A673 (cell line): ENCODE measurements at regions not wholly inside any gene's neighbourhood (a gene's known extent, or its start where the extent isn't known, plus 50 kb on each side); places are given as distances from the start of the nearest gene placed in this dataset.

ENCODE experiments used
- BruUV-seq: library from RNA; stranded (reverse); fragments of 400-500 nt; replicated peaks from 2 replicates; lab custom pipeline; 2021; lab: Mats Ljungman, UMichigan
- CTCF ChIA-PET: fragments of 300-600 bp; sonication (Branson Sonifier 250); formaldehyde crosslinking; loops from one replicate; lab custom pipeline; 2022; ENCODE audit warnings: antibody characterized with exemption; lab: Charles Lee
- POLR2A ChIA-PET: fragments of 300-600 bp; sonication (Branson Sonifier 250); formaldehyde crosslinking; loops from one replicate; lab custom pipeline; 2022; ENCODE audit warnings: antibody characterized with exemption; ENCODE audit not compliant: low non-redundant PET; lab: Charles Lee
- DNase-seq: peaks from one replicate; pipeline ENCODE4 v3.0.0-alpha.2; 2015; ENCODE audit warnings: low spot score
- H3K27ac ChIP-seq: fragments of 200-600 bp; sonication (generic); 2 replicates; pipeline ENCODE4 v1.5.1; 2016; ENCODE audit warnings: mixed run types, low read depth, mild to moderate bottlenecking, mixed read lengths, antibody characterized with exemption, low read length; ENCODE audit not compliant: poor library complexity, severe bottlenecking
- H3K27me3 ChIP-seq: fragments of 200-600 bp; sonication (generic); replicated peaks from 2 replicates; pipeline ENCODE4 v1.6.1; 2017; ENCODE audit warnings: mixed run types, low read depth, mild to moderate bottlenecking, mixed read lengths, antibody characterized with exemption, low read length; ENCODE audit not compliant: insufficient read depth, poor library complexity
- H3K36me3 ChIP-seq: fragments of 200-600 bp; sonication (generic); 2 replicates; pipeline ENCODE4 v1.6.1; 2016; ENCODE audit warnings: mixed run types, mild to moderate bottlenecking, mixed read lengths, antibody characterized with exemption, low read length; ENCODE audit not compliant: insufficient read depth, poor library complexity, severe bottlenecking
- H3K4me1 ChIP-seq: fragments of 200-600 bp; sonication (generic); 2 replicates; pipeline ENCODE4 v1.6.1; 2017; ENCODE audit warnings: mixed run types, mild to moderate bottlenecking, mixed read lengths, antibody characterized with exemption, low read length; ENCODE audit not compliant: insufficient read depth, poor library complexity, severe bottlenecking
- H3K4me3 ChIP-seq: fragments of 200-600 bp; sonication (generic); 2 replicates; pipeline ENCODE4 v1.5.1; 2016; ENCODE audit warnings: low read depth, mixed run types, mild to moderate bottlenecking, mixed read lengths, low read length; ENCODE audit not compliant: poor library complexity, severe bottlenecking
- H3K9me3 ChIP-seq: fragments of 200-600 bp; sonication (generic); 2 replicates; pipeline ENCODE4 v1.6.1; 2016; ENCODE audit warnings: mixed run types, low read depth, mild to moderate bottlenecking, mixed read lengths, antibody characterized with exemption, low read length; ENCODE audit not compliant: poor library complexity, severe bottlenecking
- CTCF ChIP-seq: fragments of 300-800, 200-600 bp; sonication (generic); conservative IDR thresholded peaks from 2 replicates; pipeline ENCODE4 v1.5.1; 2017; ENCODE audit warnings: low read depth, mild to moderate bottlenecking, antibody characterized with exemption, low read length, moderate library complexity, mixed read lengths
- EZH2 ChIP-seq: fragments of 200-600 bp; sonication (generic); IDR thresholded peaks from 2 replicates; pipeline ENCODE4 v1.6.1; 2017; ENCODE audit warnings: borderline replicate concordance, low read depth, mild to moderate bottlenecking, mixed read lengths, antibody characterized with exemption, low read length; ENCODE audit not compliant: poor library complexity, severe bottlenecking
- intact Hi-C: fragments of 100-400 bp; cut with micrococcal nuclease; formaldehyde crosslinking; loops from one replicate; pipeline ENCODE4 v1.10.0; 2022; ENCODE audit not compliant: unreplicated experiment

- no peak for TF ChIP-seq EZH2
- no peak for TF ChIP-seq CTCF
- Histone ChIP-seq H3K9me3 (no peaks in the 10 kb centered on the region), H3K27ac (no peak overlapping the region), H3K4me1 (no peaks in the 10 kb centered on the region), H3K36me3 (no peaks in the 10 kb centered on the region), H3K4me3 (no peak overlapping the region), H3K27me3 (no peaks in the 10 kb centered on the region)
- ChIA-PET POLR2A (no interaction called here), CTCF (no interaction called here)
- DNase-seq: no peak
- intact Hi-C loops: no loop called here
- BruUV-seq: no TSS peak
Observed at GRCh38 chr3:104960579-104960978, 406.1 kb upstream of the ALCAM start.

- no TSS peak for BruUV-seq
- CTCF ChIA-PET: no interaction called here
- H3K27ac ChIP-seq: no peak overlapping the region
Observed at GRCh38 chr3:104961851-104962250, 404.9 kb upstream of the ALCAM start.

GRCh38 chr3:104974316-104974715 is 392.4 kb upstream of the ALCAM start:
- Histone ChIP-seq H3K4me1 (no peaks in the 10 kb centered on the region), H3K4me3 (no peak overlapping the region), H3K27me3 (no peaks in the 10 kb centered on the region), H3K27ac (no peak overlapping the region), H3K36me3 (no peaks in the 10 kb centered on the region), H3K9me3 (peaks cover 4% of the 10 kb centered on the region)
- ChIA-PET CTCF (no interaction called here), POLR2A (no interaction called here)
- intact Hi-C loops: no loop called here
- BruUV-seq: no TSS peak
- no peak for DNase-seq
- TF ChIP-seq CTCF: no peak
- no peak for TF ChIP-seq EZH2

More at GRCh38 chr3:104961851-104962250, 404.9 kb upstream of the ALCAM start:
- Histone ChIP-seq H3K9me3 (no peaks in the 10 kb centered on the region), H3K36me3 (no peaks in the 10 kb centered on the region), H3K4me3 (no peak overlapping the region), H3K4me1 (no peaks in the 10 kb centered on the region), H3K27me3 (no peaks in the 10 kb centered on the region)
- intact Hi-C loops: no loop called here
- no peak for TF ChIP-seq EZH2
- no peak for TF ChIP-seq CTCF
- POLR2A ChIA-PET: no interaction called here
- no peak for DNase-seq
